Colonic mucosa (tissue), 4 donors: ENCODE measurements at regions not wholly inside any gene's neighbourhood (a gene's known extent, or its start where the extent isn't known, plus 50 kb on each side); places are given as distances from the start of the nearest gene placed in this dataset.
"Not testable (repeated sequence)": the region's sequence is repeated elsewhere in the genome, so short reads cannot be mapped to it uniquely, and the experiment has no call there.

ENCODE experiments used
- DNase-seq: peaks from one replicate; pipeline ENCODE4 v3.0.0-alpha.2; 2020
- H3K27ac ChIP-seq: fragments of 200-600 bp; one replicate; pipeline ENCODE4 v1.8.0; 2021
- H3K27me3 ChIP-seq: fragments of 200-600 bp; one replicate; pipeline ENCODE4 v1.8.0; 2021
- H3K36me3 ChIP-seq: fragments of 200-600 bp; one replicate; pipeline ENCODE4 v1.8.0; 2021
- H3K4me1 ChIP-seq: fragments of 200-600 bp; one replicate; pipeline ENCODE4 v1.8.0; 2021; ENCODE audit warnings: mild to moderate bottlenecking
- H3K4me3 ChIP-seq: fragments of 200-600 bp; one replicate; pipeline ENCODE4 v1.8.0; 2021
- H3K9ac ChIP-seq, 2 donors: one replicate each; pipeline ENCODE4 v1.7.0; 2013; ENCODE audit warnings: control low read depth in 2 of 2, low read depth in 2 of 2, low read length in 2 of 2
- H3K9me3 ChIP-seq: fragments of 200-600 bp; one replicate; pipeline ENCODE4 v1.8.0; 2021
- CTCF ChIP-seq: fragments of 200-600 bp; IDR thresholded peaks from one replicate; pipeline ENCODE4 v1.8.0; 2022; ENCODE audit warnings: antibody characterized with exemption, mild to moderate bottlenecking
- intact Hi-C: fragments of 100-400 bp; cut with DNase I; formaldehyde crosslinking; loops from one replicate; pipeline ENCODE4 v1.14.1; 2022
- donor health status: healthy.
- donor health status: DM: no; HTN: no; CAD: no.
- donor health status: DM: no; HTN: no; CAD: no.

GRCh38 chr4:54587107-54587891 is 70.5 kb upstream of the KIT start:
- peak overlapping the region; percentile 86 for H3K27ac ChIP-seq

GRCh38 chr4:54588404-54588803 is 69.4 kb upstream of the KIT start:
- no peak for TF ChIP-seq CTCF
- Histone ChIP-seq H3K4me1 (no peaks in the 10 kb centered on the region), H3K36me3 (no peaks in the 10 kb centered on the region), H3K27ac (no peak overlapping the region), H3K9ac (no peak overlapping the region), H3K4me3 (no peak overlapping the region), H3K27me3 (no peaks in the 10 kb centered on the region), H3K9me3 (no peaks in the 10 kb centered on the region)
- intact Hi-C loops: no loop called here
- DNase-seq: no peak

More at GRCh38 chr4:54587107-54587891, 70.5 kb upstream of the KIT start:
- no peaks in the 10 kb centered on the region for H3K4me1 ChIP-seq
- no peaks in the 10 kb centered on the region for H3K36me3 ChIP-seq
- H3K9ac ChIP-seq: no peak overlapping the region
- no peak for TF ChIP-seq CTCF
- intact Hi-C loops: no loop called here
- no peak overlapping the region for H3K4me3 ChIP-seq
- H3K9me3 ChIP-seq: no peaks in the 10 kb centered on the region
- DNase-seq: no peak
- H3K27me3 ChIP-seq: no peaks in the 10 kb centered on the region

- DNase-seq: no peak
- no peaks in the 10 kb centered on the region for H3K9me3 ChIP-seq
- H3K4me3 ChIP-seq: no peak overlapping the region
- H3K27ac ChIP-seq: no peak overlapping the region
- no peaks in the 10 kb centered on the region for H3K27me3 ChIP-seq
- H3K36me3 ChIP-seq: no peaks in the 10 kb centered on the region
- no peak for TF ChIP-seq CTCF
- intact Hi-C loops: no loop called here
- H3K9ac ChIP-seq: no peak overlapping the region
- no peaks in the 10 kb centered on the region for H3K4me1 ChIP-seq
Observed at GRCh38 chr4:54589586-54589985, 68.2 kb upstream of the KIT start.

GRCh38 chr4:54593795-54594322 is 63.9 kb upstream of the KIT start:
- intact Hi-C loops: no loop called here
- TF ChIP-seq CTCF: no peak
- H3K27ac ChIP-seq: no peak overlapping the region
- no peak overlapping the region for H3K4me3 ChIP-seq
- H3K27me3 ChIP-seq: no peaks in the 10 kb centered on the region
- no peak for DNase-seq
- H3K4me1 ChIP-seq: no peaks in the 10 kb centered on the region
- no peaks in the 10 kb centered on the region for H3K36me3 ChIP-seq
- H3K9ac ChIP-seq: no peak overlapping the region
- H3K9me3 ChIP-seq: no peaks in the 10 kb centered on the region

GRCh38 chr4:54596201-54596600 is 61.6 kb upstream of the KIT start:
- no peak overlapping the region for H3K27ac ChIP-seq
- TF ChIP-seq CTCF: no peak
- no peaks in the 10 kb centered on the region for H3K4me1 ChIP-seq
- no peak overlapping the region for H3K4me3 ChIP-seq
- DNase-seq: no peak
- no peaks in the 10 kb centered on the region for H3K36me3 ChIP-seq
- H3K9me3 ChIP-seq: no peaks in the 10 kb centered on the region
- intact Hi-C loops: no loop called here
- no peaks in the 10 kb centered on the region for H3K27me3 ChIP-seq
- no peak overlapping the region for H3K9ac ChIP-seq

- H3K9me3 ChIP-seq, H3K4me3 ChIP-seq, intact Hi-C loops, H3K27me3 ChIP-seq, H3K9ac ChIP-seq, H3K36me3 ChIP-seq, H3K4me1 ChIP-seq, DNase-seq, H3K27ac ChIP-seq: not testable (repeated sequence)
Observed at GRCh38 chr4:54597678-54598077, 60.1 kb upstream of the KIT start.

GRCh38 chr4:54602175-54602574 is 55.6 kb upstream of the KIT start:
- H3K9ac ChIP-seq, H3K4me3 ChIP-seq, H3K27me3 ChIP-seq, H3K36me3 ChIP-seq, H3K27ac ChIP-seq, H3K9me3 ChIP-seq, H3K4me1 ChIP-seq, DNase-seq, intact Hi-C loops: not testable (repeated sequence)
